IPS-15b (cell line): ENCODE measurements at regions not wholly inside any gene's neighbourhood (a gene's known extent, or its start where the extent isn't known, plus 50 kb on each side); places are given as distances from the start of the nearest gene placed in this dataset.
"Not testable (repeated sequence)": the region's sequence is repeated elsewhere in the genome, so short reads cannot be mapped to it uniquely, and the experiment has no call there.

ENCODE experiments used
- H3K27me3 ChIP-seq: one replicate; pipeline ENCODE4 v1.6.1; 2013; ENCODE audit warnings: low read length; ENCODE audit not compliant: control insufficient read depth, insufficient read depth
- H3K36me3 ChIP-seq: one replicate; pipeline ENCODE4 v1.6.1; 2013; ENCODE audit warnings: low read length; ENCODE audit not compliant: control insufficient read depth, insufficient read depth
- H3K4me1 ChIP-seq: one replicate; pipeline ENCODE4 v1.6.1; 2013; ENCODE audit warnings: mild to moderate bottlenecking, low read length; ENCODE audit not compliant: control insufficient read depth, insufficient read depth
- H3K4me3 ChIP-seq: one replicate; pipeline ENCODE4 v1.5.1; 2013; ENCODE audit warnings: low read depth, low read length
- H3K9ac ChIP-seq: one replicate; pipeline ENCODE4 v1.6.1; 2013; ENCODE audit warnings: low read depth, mild to moderate bottlenecking, low read length
- H3K9me3 ChIP-seq: one replicate; pipeline ENCODE4 v1.6.1; 2013; ENCODE audit warnings: mild to moderate bottlenecking, low read length; ENCODE audit not compliant: control insufficient read depth, insufficient read depth

- H3K4me1 ChIP-seq = no peaks in the 10 kb centered on the region
- H3K36me3 ChIP-seq = no peaks in the 10 kb centered on the region
- H3K4me3 ChIP-seq = no peak overlapping the region
- no peaks in the 10 kb centered on the region for H3K27me3 ChIP-seq
- no peak overlapping the region for H3K9ac ChIP-seq
- no peaks in the 10 kb centered on the region for H3K9me3 ChIP-seq
Measured at GRCh38 chr5:2874099-2874498, 122.6 kb upstream of the IRX2 start.

DNA sequence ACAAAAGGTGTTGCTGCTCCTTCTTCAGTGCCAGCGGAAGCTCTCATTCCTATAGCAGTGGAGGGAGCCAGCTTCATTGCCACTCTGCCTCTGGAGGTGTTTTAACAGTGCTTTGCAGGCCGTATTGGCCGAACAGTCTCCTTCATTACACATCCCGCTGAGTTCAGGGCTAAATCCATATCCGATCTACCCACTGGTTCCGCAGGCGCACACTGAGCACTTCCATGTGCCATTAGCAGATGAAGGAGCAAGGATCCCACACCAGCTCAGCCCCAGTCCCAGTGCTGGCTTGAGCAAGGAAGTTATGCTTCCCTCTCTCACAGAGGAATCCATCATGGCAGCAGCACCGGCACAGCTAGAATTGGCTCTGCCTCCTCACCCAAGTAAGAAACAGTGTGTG, 121.2 kb upstream of the IRX2 start:
- Histone ChIP-seq H3K4me1 (no peaks in the 10 kb centered on the region), H3K4me3 (no peak overlapping the region), H3K9ac (no peak overlapping the region), H3K36me3 (no peaks in the 10 kb centered on the region), H3K9me3 (no peaks in the 10 kb centered on the region), H3K27me3 (no peaks in the 10 kb centered on the region)

GRCh38 chr5:2871282-2871681, 119.8 kb upstream of the IRX2 start:
- Histone ChIP-seq H3K36me3 (no peaks in the 10 kb centered on the region), H3K27me3 (no peaks in the 10 kb centered on the region), H3K9ac (no peak overlapping the region), H3K9me3 (no peaks in the 10 kb centered on the region), H3K4me3 (no peak overlapping the region), H3K4me1 (no peaks in the 10 kb centered on the region)

DNA sequence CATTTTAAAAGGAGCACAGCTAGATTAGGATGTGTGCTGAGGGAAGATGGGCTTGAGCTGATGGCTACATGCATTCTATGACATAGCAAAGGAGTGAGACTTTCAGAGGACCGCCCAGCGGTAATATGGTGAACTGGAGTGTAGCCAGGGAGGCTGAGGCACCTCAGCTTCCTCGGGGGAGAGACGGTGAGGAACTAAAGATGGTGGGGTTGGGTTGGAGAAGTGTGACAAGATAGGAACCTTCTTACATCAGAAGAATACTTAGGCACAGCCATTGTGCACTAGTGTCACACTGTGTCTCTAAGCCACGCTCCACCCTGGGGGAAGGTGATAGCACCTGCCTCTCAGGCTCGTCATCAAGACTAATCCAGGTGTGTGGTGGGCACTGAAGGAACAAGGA, 118.0 kb upstream of the IRX2 start:
- H3K9ac ChIP-seq = no peak overlapping the region
- H3K27me3 ChIP-seq = no peaks in the 10 kb centered on the region
- no peak overlapping the region for H3K4me3 ChIP-seq
- H3K9me3 ChIP-seq = no peaks in the 10 kb centered on the region
- H3K36me3 ChIP-seq = no peaks in the 10 kb centered on the region
- no peaks in the 10 kb centered on the region for H3K4me1 ChIP-seq

DNA sequence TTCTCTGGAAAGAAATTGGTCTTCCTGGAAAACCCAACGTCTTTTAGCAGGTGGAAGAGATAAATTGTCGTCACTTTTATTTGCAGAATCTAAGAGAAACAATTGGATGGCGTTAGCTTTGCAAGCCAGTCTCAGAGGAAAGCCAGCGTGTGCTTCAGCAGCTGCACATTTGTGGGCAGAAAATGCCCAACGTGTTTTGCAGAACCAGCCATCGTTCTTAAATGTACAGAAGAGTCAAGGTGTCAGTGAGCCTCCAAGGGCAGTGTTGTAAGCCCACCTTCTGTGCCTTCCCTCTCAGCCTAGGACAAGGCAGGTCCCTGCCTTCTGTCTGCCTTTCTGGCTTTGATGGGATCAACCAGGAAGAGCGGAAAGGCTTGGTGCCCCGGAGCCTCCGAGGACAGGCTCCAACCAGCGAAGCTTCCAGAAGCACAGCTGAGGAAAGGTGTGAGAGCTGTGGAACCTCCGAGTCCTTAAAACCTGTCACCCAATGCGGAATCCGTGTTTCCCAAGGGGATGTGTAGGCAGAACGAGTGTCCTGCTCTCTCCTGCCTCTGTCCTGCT, 116.0 kb upstream of the IRX2 start:
- H3K36me3 ChIP-seq = no peaks in the 10 kb centered on the region
- no peaks in the 10 kb centered on the region for H3K27me3 ChIP-seq
- no peaks in the 10 kb centered on the region for H3K4me1 ChIP-seq
- no peak overlapping the region for H3K4me3 ChIP-seq
- no peak overlapping the region for H3K9ac ChIP-seq
- no peaks in the 10 kb centered on the region for H3K9me3 ChIP-seq

DNA sequence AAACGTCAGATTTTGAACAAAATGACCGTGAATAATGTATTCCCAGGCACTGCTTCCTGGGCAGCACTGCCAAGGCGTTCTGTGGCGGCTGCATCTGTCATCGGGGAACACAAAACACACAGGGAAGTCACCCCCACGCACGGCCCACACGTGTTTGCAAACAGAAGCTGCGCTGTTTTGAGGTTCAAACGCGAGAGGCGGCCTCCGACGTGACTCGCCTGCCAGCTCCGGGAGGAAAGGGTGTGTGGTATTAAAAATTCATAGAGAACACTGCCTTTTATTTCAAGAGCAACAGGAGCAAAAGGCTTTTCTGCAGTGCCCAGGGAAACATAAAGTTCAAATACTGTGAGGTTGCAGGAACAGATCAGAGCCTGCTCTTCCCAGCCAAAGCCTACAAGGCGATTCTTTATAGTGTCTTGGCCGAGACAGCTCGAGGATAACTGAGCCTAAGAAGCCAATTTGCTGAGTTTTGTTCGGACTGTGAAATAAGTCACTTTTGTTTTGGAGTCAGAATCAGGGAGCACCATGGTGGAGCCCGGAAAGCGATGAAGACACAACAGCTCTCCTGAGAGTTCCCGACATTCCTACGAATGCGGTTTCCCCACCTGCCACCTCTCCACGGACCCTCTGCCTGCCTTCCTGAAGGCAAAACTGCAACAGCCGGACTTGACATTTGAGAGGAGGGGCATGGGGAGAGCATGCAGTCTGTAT, 115.3 kb upstream of the IRX2 start:
- Histone ChIP-seq H3K36me3 (no peaks in the 10 kb centered on the region), H3K4me1 (no peaks in the 10 kb centered on the region), H3K9ac (no peak overlapping the region), H3K9me3 (no peaks in the 10 kb centered on the region), H3K27me3 (no peaks in the 10 kb centered on the region), H3K4me3 (no peak overlapping the region)

- H3K27me3 ChIP-seq = no peaks in the 10 kb centered on the region
- H3K9me3 ChIP-seq = no peaks in the 10 kb centered on the region
- H3K9ac ChIP-seq = no peak overlapping the region
- no peaks in the 10 kb centered on the region for H3K4me1 ChIP-seq
- H3K4me3 ChIP-seq = no peak overlapping the region
- H3K36me3 ChIP-seq = no peaks in the 10 kb centered on the region
Measured at GRCh38 chr5:2865856-2866255, 114.4 kb upstream of the IRX2 start.

DNA sequence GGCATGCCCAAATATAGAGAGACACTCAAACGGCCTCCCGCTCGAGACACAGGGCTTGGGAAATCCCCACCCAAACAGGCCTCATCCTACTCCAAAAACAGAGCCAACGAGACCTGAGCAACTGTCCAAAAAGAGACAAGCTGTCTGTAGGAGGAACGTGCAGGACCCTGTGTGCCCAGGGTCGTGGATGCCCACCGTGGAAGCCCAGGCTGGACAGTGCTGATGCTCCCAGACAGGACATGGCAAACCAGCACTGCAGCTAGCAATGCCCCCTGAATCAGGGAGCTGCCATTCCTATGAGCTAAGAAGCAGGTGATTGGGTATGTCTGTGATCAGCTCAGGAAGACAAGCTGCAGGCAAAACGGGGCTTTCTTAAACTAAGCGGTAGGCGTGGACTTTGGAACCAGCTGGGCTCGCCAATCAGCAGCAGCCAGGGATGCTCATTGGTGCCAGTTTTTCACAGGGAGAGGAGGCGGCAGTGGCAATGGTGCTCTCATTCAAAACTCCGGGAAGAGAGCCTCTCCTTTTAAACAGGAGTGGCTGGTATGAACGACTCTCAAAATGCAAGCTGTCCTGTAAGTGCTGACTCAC, 113.1 kb upstream of the IRX2 start:
- no peaks in the 10 kb centered on the region for H3K36me3 ChIP-seq
- no peaks in the 10 kb centered on the region for H3K27me3 ChIP-seq
- no peaks in the 10 kb centered on the region for H3K9me3 ChIP-seq
- H3K4me3 ChIP-seq = no peak overlapping the region
- no peak overlapping the region for H3K9ac ChIP-seq
- H3K4me1 ChIP-seq = no peaks in the 10 kb centered on the region

DNA sequence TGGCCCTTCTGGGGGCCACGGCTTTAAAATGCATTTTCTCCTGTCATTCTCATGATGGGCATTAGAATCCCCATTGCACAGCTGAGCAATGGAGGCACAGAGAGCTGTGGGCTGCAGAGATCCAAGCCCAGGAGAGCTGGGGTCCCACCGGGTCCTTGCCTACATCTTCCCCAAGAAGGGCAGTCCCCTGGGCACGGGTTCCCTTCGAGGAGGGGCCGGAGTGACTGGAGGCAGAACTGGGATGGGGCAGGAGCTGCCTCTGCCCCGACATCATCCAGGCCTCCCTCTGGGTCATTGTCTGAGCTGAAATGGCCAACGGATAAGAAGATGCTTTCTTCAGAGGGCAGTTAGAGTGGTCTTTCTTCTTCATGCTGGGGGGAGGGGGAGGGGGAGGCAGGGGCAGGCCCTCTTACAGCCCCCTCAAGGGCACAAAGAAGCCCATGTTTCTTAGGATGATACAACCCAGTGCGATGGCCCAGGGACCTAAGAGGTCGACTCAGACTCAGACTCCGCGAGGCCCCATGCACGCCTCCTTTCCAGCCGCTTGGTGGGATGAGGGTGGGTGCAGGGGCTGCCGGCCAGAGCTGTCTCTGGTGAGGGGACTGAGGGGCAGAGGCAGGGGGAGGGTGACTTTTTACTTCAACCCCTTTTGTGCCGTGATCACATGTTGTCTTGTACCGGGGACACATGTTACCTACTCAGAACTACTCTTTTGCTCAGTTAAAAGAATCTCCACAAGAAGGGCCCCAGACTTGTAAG, 112.4 kb upstream of the IRX2 start:
- no peaks in the 10 kb centered on the region for H3K9me3 ChIP-seq
- H3K27me3 ChIP-seq = no peaks in the 10 kb centered on the region
- no peaks in the 10 kb centered on the region for H3K4me1 ChIP-seq
- H3K9ac ChIP-seq = no peak overlapping the region
- H3K36me3 ChIP-seq = no peaks in the 10 kb centered on the region
- H3K4me3 ChIP-seq = no peak overlapping the region

- no peaks in the 10 kb centered on the region for H3K27me3 ChIP-seq
- no peaks in the 10 kb centered on the region for H3K9me3 ChIP-seq
- no peaks in the 10 kb centered on the region for H3K36me3 ChIP-seq
- H3K4me3 ChIP-seq = no peak overlapping the region
- no peaks in the 10 kb centered on the region for H3K4me1 ChIP-seq
- no peak overlapping the region for H3K9ac ChIP-seq
Measured at GRCh38 chr5:2863133-2863532, 111.7 kb upstream of the IRX2 start.

DNA sequence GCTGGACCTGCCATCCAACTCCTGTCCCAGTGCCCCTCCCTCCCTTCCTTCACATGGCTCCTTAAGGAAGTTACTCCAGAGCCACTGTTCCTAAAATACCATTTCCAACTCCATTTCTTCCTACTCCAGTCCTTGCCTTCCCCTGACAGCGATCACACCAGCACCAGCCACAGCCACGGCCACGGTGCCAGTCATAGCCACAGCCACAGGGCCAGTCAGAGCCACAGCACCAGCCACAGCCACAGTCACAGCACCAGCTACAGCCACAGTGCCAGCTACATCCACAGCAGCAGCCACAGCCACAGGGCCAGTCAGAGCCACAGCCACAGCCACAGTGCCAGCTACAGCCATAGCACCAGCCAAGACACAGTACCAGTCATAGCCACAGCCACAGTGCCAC, 110.7 kb upstream of the IRX2 start:
- H3K27me3 ChIP-seq, H3K4me1 ChIP-seq, H3K9me3 ChIP-seq, H3K9ac ChIP-seq, H3K4me3 ChIP-seq, H3K36me3 ChIP-seq: not testable (repeated sequence)

DNA sequence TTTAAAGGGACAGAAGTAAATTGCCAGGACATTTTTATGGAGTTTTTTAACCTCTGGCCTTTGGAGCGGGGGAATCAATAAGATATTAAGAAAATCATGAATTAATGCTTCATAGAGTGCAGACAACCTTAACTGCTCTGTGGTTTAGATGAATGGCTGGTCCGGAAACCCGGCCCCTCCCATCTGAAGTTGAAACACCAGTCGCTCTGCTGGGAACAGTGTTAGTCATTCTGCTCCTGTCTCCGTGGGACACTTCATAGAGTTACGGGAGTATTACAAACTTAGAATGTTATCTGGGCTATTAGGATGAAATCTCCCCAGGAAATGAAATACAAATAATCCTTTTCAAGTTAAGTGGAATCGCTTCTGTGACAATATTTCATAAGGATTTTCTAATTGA, 110.1 kb upstream of the IRX2 start:
- no peak overlapping the region for H3K4me3 ChIP-seq
- no peaks in the 10 kb centered on the region for H3K4me1 ChIP-seq
- no peaks in the 10 kb centered on the region for H3K36me3 ChIP-seq
- H3K9me3 ChIP-seq = no peaks in the 10 kb centered on the region
- H3K9ac ChIP-seq = no peak overlapping the region
- no peaks in the 10 kb centered on the region for H3K27me3 ChIP-seq
